Astrocyte (in vitro differentiated cells and primary cell): ENCODE measurements at regions not wholly inside any gene's neighbourhood (a gene's known extent, or its start where the extent isn't known, plus 50 kb on each side); places are given as distances from the start of the nearest gene placed in this dataset.

Experiments
- DNase-seq: peaks from one replicate; pipeline ENCODE4 v3.0.0-alpha.2; 2010; ENCODE audit warnings: low read depth
- FAIRE-seq: peaks from 2 replicates; lab custom pipeline; 2011; peaks lifted over from hg19 to GRCh38; lab: Jason Lieb, UNC
- H2AFZ ChIP-seq: 2 replicates; pipeline ENCODE4 v1.6.0; 2012; ENCODE audit warnings: low read depth, low read length, inconsistent platforms
- H3K27ac ChIP-seq: 2 replicates; pipeline ENCODE4 v1.5.1; 2011; ENCODE audit warnings: low read depth, low read length, inconsistent platforms
- H3K27me3 ChIP-seq: 2 replicates; pipeline ENCODE4 v1.6.0; 2011; ENCODE audit warnings: low read length, inconsistent platforms; ENCODE audit not compliant: insufficient read depth
- H3K36me3 ChIP-seq: 2 replicates; pipeline ENCODE4 v1.5.1; 2011; ENCODE audit warnings: low read length, inconsistent platforms; ENCODE audit not compliant: insufficient read depth
- H3K4me1 ChIP-seq: 2 replicates; pipeline ENCODE4 v1.5.1; 2011; ENCODE audit warnings: low read length, inconsistent platforms; ENCODE audit not compliant: insufficient read depth
- H3K4me2 ChIP-seq: 2 replicates; pipeline ENCODE4 v1.6.0; 2012; ENCODE audit warnings: low read length, inconsistent platforms
- H3K4me3 ChIP-seq: 2 replicates; pipeline ENCODE4 v1.5.1; 2011; ENCODE audit warnings: low read depth, mild to moderate bottlenecking, low read length, inconsistent platforms; ENCODE audit not compliant: insufficient read depth
- H3K79me2 ChIP-seq: 2 replicates; pipeline ENCODE4 v1.6.0; 2012; ENCODE audit warnings: mild to moderate bottlenecking, low read length, inconsistent platforms; ENCODE audit not compliant: insufficient read depth
- H3K9ac ChIP-seq: 2 replicates; pipeline ENCODE4 v1.6.0; 2012; ENCODE audit warnings: mild to moderate bottlenecking, low read length, inconsistent platforms
- H3K9me3 ChIP-seq: 2 replicates; pipeline ENCODE4 v1.5.1; 2012; ENCODE audit warnings: low read depth, mild to moderate bottlenecking, low read length, inconsistent platforms; ENCODE audit not compliant: insufficient read depth
- H4K20me1 ChIP-seq: 2 replicates; pipeline ENCODE4 v1.6.0; 2012; ENCODE audit warnings: low read length, inconsistent platforms; ENCODE audit not compliant: insufficient read depth
- H3K27ac Mint-ChIP-seq: one replicate; pipeline ENCODE4 v1.8.0; 2021; ENCODE audit warnings: mild to moderate bottlenecking, mixed read lengths; ENCODE audit not compliant: unreplicated experiment
- H3K27me3 Mint-ChIP-seq: one replicate; pipeline ENCODE4 v1.8.0; 2021; ENCODE audit warnings: low read depth, mixed read lengths; ENCODE audit not compliant: unreplicated experiment
- H3K36me3 Mint-ChIP-seq: one replicate; pipeline ENCODE4 v1.8.0; 2021; ENCODE audit warnings: low read depth, mixed read lengths; ENCODE audit not compliant: unreplicated experiment
- H3K4me1 Mint-ChIP-seq: one replicate; pipeline ENCODE4 v1.8.0; 2021; ENCODE audit warnings: low read depth, mixed read lengths; ENCODE audit not compliant: unreplicated experiment
- H3K4me3 Mint-ChIP-seq: one replicate; pipeline ENCODE4 v1.8.0; 2021; ENCODE audit warnings: mild to moderate bottlenecking, moderate library complexity, mixed read lengths; ENCODE audit not compliant: unreplicated experiment
- H3K9me3 Mint-ChIP-seq: one replicate; pipeline ENCODE4 v1.8.0; 2021; ENCODE audit warnings: mild to moderate bottlenecking, mixed read lengths; ENCODE audit not compliant: unreplicated experiment
- CTCF ChIP-seq: IDR thresholded peaks from 2 replicates; pipeline ENCODE4 v1.5.1; 2011; ENCODE audit warnings: low read depth, mild to moderate bottlenecking, inconsistent platforms, low read length, moderate library complexity; ENCODE audit not compliant: insufficient read depth
- EZH2 ChIP-seq: IDR thresholded peaks from 2 replicates; pipeline ENCODE4 v1.6.1; 2012; ENCODE audit warnings: mild to moderate bottlenecking, low read length, inconsistent platforms; ENCODE audit not compliant: insufficient read depth

GRCh38 chr13:31440132-31440531 lies 240.4 kb downstream of the B3GLCT start:
- peaks cover 74% of the 10 kb centered on the region for H3K27me3 Mint-ChIP-seq

DNA sequence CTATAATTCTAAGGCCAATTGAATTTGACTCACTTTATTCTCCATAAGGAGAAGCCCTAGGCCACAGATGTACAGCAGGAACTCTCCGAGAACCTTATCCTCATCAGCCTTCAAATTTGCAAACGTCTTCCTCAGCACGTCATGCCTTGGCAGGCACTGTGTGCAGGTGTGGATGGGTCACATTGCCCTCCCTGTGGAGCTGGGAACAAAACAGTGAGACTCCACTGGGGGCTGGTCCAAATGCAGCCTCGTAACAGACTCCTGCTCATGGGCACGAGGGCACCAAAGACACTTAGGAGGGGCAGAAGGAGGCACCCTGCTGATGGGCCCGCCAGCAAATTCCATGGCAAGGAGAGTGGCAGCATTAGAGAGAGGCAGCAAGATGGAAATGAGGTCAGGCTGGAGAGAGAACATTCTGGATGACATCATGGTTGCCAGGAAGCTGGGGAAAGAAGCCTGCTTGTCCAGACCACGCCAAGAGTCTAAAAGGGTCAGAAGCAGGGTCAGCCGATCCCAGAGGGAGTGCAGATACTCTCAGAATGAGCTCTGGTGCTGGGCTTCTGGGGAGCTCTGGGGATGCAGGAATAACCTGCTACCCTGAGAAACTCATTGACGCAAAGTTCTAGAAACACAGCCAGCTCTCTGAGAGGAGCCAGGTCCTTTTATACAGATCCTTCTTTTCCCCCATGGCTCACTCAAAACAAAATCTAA lies 242.2 kb downstream of the B3GLCT start:
- no peaks in the 10 kb centered on the region for H3K36me3 Mint-ChIP-seq
- H3K4me3 ChIP-seq, result no peak overlapping the region
- H3K27me3 Mint-ChIP-seq, result peaks cover 76% of the 10 kb centered on the region
- no peak overlapping the region for H3K27ac ChIP-seq
- no peaks in the 10 kb centered on the region for H4K20me1 ChIP-seq
- H3K4me2 ChIP-seq, result no peak overlapping the region
- H3K4me1 Mint-ChIP-seq, result peaks cover 2% of the 10 kb centered on the region
- H3K4me3 Mint-ChIP-seq, result no peak overlapping the region
- no peaks in the 10 kb centered on the region for H3K79me2 ChIP-seq
- no peaks in the 10 kb centered on the region for H3K9me3 ChIP-seq
- H2AFZ ChIP-seq, result no peak overlapping the region
- no peak for TF ChIP-seq CTCF
- TF ChIP-seq EZH2, result no peak
- H3K27ac Mint-ChIP-seq, result no peak overlapping the region
- DNase-seq (no peak), FAIRE-seq (no peak)
- peaks cover 2% of the 10 kb centered on the region for H3K27me3 ChIP-seq
- no peak overlapping the region for H3K9ac ChIP-seq
- no peaks in the 10 kb centered on the region for H3K9me3 Mint-ChIP-seq
- no peaks in the 10 kb centered on the region for H3K4me1 ChIP-seq
- H3K36me3 ChIP-seq, result no peaks in the 10 kb centered on the region

More at GRCh38 chr13:31440132-31440531, 240.4 kb downstream of the B3GLCT start:
- FAIRE-seq (no peak), DNase-seq (no peak)
- Histone ChIP-seq H3K4me2 (no peak overlapping the region), H2AFZ (no peak overlapping the region), H4K20me1 (no peaks in the 10 kb centered on the region), H3K9ac (no peak overlapping the region), H3K79me2 (no peaks in the 10 kb centered on the region), H3K9me3 (no peaks in the 10 kb centered on the region), H3K36me3 (no peaks in the 10 kb centered on the region), H3K27ac (no peak overlapping the region), H3K4me3 (no peak overlapping the region), H3K4me1 (no peaks in the 10 kb centered on the region), H3K27me3 (peaks cover 2% of the 10 kb centered on the region)
- TF ChIP-seq EZH2 (no peak), CTCF (no peak)
- H3K9me3 Mint-ChIP-seq, result no peaks in the 10 kb centered on the region
- no peak overlapping the region for H3K27ac Mint-ChIP-seq
- no peak overlapping the region for H3K4me3 Mint-ChIP-seq
- peaks cover 6% of the 10 kb centered on the region for H3K4me1 Mint-ChIP-seq
- no peaks in the 10 kb centered on the region for H3K36me3 Mint-ChIP-seq

GRCh38 chr13:31442571-31442970 lies 242.8 kb downstream of the B3GLCT start:
- no peaks in the 10 kb centered on the region for H3K36me3 Mint-ChIP-seq

More at GRCh38 chr13:31442571-31442970, 242.8 kb downstream of the B3GLCT start:
- H3K4me1 ChIP-seq, result no peaks in the 10 kb centered on the region
- no peaks in the 10 kb centered on the region for H4K20me1 ChIP-seq
- H3K4me2 ChIP-seq, result no peak overlapping the region
- H3K27me3 ChIP-seq, result peaks cover 3% of the 10 kb centered on the region
- DNase-seq (no peak), FAIRE-seq (no peak)
- H2AFZ ChIP-seq, result no peak overlapping the region
- no peaks in the 10 kb centered on the region for H3K79me2 ChIP-seq
- H3K4me3 ChIP-seq, result no peak overlapping the region
- TF ChIP-seq EZH2 (no peak), CTCF (no peak)
- Mint-ChIP-seq H3K27me3 (peaks cover 79% of the 10 kb centered on the region), H3K9me3 (no peaks in the 10 kb centered on the region), H3K4me3 (no peak overlapping the region), H3K27ac (no peak overlapping the region), H3K4me1 (peaks cover 2% of the 10 kb centered on the region)
- no peak overlapping the region for H3K27ac ChIP-seq
- H3K9ac ChIP-seq, result no peak overlapping the region
- H3K36me3 ChIP-seq, result no peaks in the 10 kb centered on the region
- H3K9me3 ChIP-seq, result no peaks in the 10 kb centered on the region
